ENCODE measurements at regions not wholly inside any gene's neighbourhood (a gene's known extent, or its start where the extent isn't known, plus 50 kb on each side); places are given as distances from the start of the nearest gene placed in this dataset.

GRCh38 chr18:45415614-45416013 is 199.7 kb upstream of the SLC14A2 start:
- H3K4me3 Mint-ChIP-seq (ENCODE audit: unreplicated experiment) = no peak overlapping the region
- no peak overlapping the region for H3K4me2 ChIP-seq (ENCODE audit: low read length)
- H3K27ac Mint-ChIP-seq (ENCODE audit: unreplicated experiment) = no peak overlapping the region
- H3K27me3 Mint-ChIP-seq (ENCODE audit: low read depth, unreplicated experiment) = no peaks in the 10 kb centered on the region
- no peak for DNase-seq (ENCODE audit: low read depth)
- no peak overlapping the region for H3K27ac ChIP-seq (ENCODE audit: low read depth, low read length)
- H3K36me3 ChIP-seq (ENCODE audit: insufficient read depth, low read length) = no peaks in the 10 kb centered on the region
- no peaks in the 10 kb centered on the region for H4K20me1 ChIP-seq (ENCODE audit: insufficient read depth, low read length)
- no peaks in the 10 kb centered on the region for H3K36me3 Mint-ChIP-seq (ENCODE audit: low read depth, unreplicated experiment)
- H3K9ac ChIP-seq (ENCODE audit: low read length) = no peak overlapping the region
- TF ChIP-seq, protein P1, sequence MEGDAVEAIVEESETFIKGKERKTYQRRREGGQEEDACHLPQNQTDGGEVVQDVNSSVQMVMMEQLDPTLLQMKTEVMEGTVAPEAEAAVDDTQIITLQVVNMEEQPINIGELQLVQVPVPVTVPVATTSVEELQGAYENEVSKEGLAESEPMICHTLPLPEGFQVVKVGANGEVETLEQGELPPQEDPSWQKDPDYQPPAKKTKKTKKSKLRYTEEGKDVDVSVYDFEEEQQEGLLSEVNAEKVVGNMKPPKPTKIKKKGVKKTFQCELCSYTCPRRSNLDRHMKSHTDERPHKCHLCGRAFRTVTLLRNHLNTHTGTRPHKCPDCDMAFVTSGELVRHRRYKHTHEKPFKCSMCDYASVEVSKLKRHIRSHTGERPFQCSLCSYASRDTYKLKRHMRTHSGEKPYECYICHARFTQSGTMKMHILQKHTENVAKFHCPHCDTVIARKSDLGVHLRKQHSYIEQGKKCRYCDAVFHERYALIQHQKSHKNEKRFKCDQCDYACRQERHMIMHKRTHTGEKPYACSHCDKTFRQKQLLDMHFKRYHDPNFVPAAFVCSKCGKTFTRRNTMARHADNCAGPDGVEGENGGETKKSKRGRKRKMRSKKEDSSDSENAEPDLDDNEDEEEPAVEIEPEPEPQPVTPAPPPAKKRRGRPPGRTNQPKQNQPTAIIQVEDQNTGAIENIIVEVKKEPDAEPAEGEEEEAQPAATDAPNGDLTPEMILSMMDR (IDR thresholded peaks at IDR 0.05; ENCODE audit: insufficient read depth, low read depth, low read length) = no peak
- no peak for TF ChIP-seq EZH2 (IDR thresholded peaks at IDR 0.05; ENCODE audit: insufficient read depth, low read length)
- H3K27me3 ChIP-seq (ENCODE audit: insufficient read depth, low read length) = no peaks in the 10 kb centered on the region
- H3K79me2 ChIP-seq (ENCODE audit: insufficient read depth, low read length) = no peaks in the 10 kb centered on the region
- peaks cover 4% of the 10 kb centered on the region for H3K4me1 ChIP-seq (ENCODE audit: insufficient read depth, low read length)
- no peaks in the 10 kb centered on the region for H3K4me1 Mint-ChIP-seq (ENCODE audit: low read depth, unreplicated experiment)
- no peaks in the 10 kb centered on the region for H3K9me3 Mint-ChIP-seq (ENCODE audit: unreplicated experiment)
- H2AFZ ChIP-seq (ENCODE audit: low read depth, low read length) = no peak overlapping the region
- H3K9me3 ChIP-seq (ENCODE audit: insufficient read depth, low read depth, low read length) = no peaks in the 10 kb centered on the region
- no peak for FAIRE-seq
- H3K4me3 ChIP-seq (ENCODE audit: insufficient read depth, low read depth, low read length) = no peak overlapping the region

DNA sequence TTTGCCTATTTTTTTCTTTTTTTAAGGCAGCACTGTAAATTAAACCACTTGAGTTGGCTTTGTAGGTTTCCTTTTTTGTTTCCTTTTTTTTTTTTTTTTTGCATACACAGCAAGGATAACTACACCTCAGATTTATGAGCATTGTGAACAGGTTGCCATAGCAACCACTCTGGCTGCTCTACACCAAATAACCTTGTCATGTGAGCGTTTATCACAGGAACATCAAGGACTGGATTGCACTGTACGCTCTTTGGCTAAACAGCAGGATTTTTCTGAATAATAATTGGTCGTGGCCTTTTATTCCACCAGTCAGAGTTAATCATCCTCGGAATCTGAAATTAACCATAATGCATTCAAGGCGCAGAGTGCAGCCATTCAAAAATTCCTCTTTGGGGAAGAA is 199.1 kb upstream of the SLC14A2 start:
- no peaks in the 10 kb centered on the region for H3K27me3 Mint-ChIP-seq (ENCODE audit: low read depth, unreplicated experiment)
- peaks cover 4% of the 10 kb centered on the region for H3K4me1 ChIP-seq (ENCODE audit: insufficient read depth, low read length)
- H3K36me3 ChIP-seq (ENCODE audit: insufficient read depth, low read length) = no peaks in the 10 kb centered on the region
- no peak overlapping the region for H3K4me3 Mint-ChIP-seq (ENCODE audit: unreplicated experiment)
- H3K27ac Mint-ChIP-seq (ENCODE audit: unreplicated experiment) = no peak overlapping the region
- FAIRE-seq (no peak), DNase-seq (ENCODE audit: low read depth) (peak; percentile 42)
- H3K36me3 Mint-ChIP-seq (ENCODE audit: low read depth, unreplicated experiment) = no peaks in the 10 kb centered on the region
- H3K4me2 ChIP-seq (ENCODE audit: low read length) = no peak overlapping the region
- H3K9me3 ChIP-seq (ENCODE audit: insufficient read depth, low read depth, low read length) = no peaks in the 10 kb centered on the region
- no peaks in the 10 kb centered on the region for H3K79me2 ChIP-seq (ENCODE audit: insufficient read depth, low read length)
- no peaks in the 10 kb centered on the region for H4K20me1 ChIP-seq (ENCODE audit: insufficient read depth, low read length)
- H3K27me3 ChIP-seq (ENCODE audit: insufficient read depth, low read length) = no peaks in the 10 kb centered on the region
- H3K27ac ChIP-seq (ENCODE audit: low read depth, low read length) = no peak overlapping the region
- no peaks in the 10 kb centered on the region for H3K9me3 Mint-ChIP-seq (ENCODE audit: unreplicated experiment)
- no peaks in the 10 kb centered on the region for H3K4me1 Mint-ChIP-seq (ENCODE audit: low read depth, unreplicated experiment)
- H2AFZ ChIP-seq (ENCODE audit: low read depth, low read length) = no peak overlapping the region
- H3K9ac ChIP-seq (ENCODE audit: low read length) = no peak overlapping the region
- H3K4me3 ChIP-seq (ENCODE audit: insufficient read depth, low read depth, low read length) = no peak overlapping the region
- TF ChIP-seq EZH2 (IDR thresholded peaks at IDR 0.05; ENCODE audit: insufficient read depth, low read length) = no peak
- TF ChIP-seq, protein P1 (IDR thresholded peaks at IDR 0.05; ENCODE audit: insufficient read depth, low read depth, low read length) = no peak

DNA sequence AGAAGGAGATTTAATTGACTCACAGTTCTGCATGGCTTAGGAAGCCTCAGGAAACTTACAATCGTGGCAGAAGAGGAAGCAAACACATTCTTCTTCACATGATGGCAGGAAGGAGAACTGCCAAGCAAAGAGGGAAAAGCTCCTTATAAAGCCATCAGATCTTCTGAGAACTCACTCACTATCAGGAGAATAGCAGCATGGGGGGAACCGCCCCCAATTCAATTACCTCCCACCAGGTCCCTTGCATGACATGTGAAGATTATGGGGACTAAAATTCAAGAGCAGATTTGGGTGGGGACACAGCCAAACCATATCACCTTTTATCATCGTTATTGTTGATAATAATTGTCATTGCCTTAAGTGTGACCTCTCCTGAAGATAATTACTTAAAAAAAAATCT is 197.9 kb upstream of the SLC14A2 start:
- Histone ChIP-seq H3K36me3 (ENCODE audit: insufficient read depth, low read length) (no peaks in the 10 kb centered on the region), H2AFZ (ENCODE audit: low read depth, low read length) (no peak overlapping the region), H3K27ac (ENCODE audit: low read depth, low read length) (no peak overlapping the region), H3K27me3 (ENCODE audit: insufficient read depth, low read length) (no peaks in the 10 kb centered on the region), H3K4me2 (ENCODE audit: low read length) (no peak overlapping the region), H3K9me3 (ENCODE audit: insufficient read depth, low read depth, low read length) (no peaks in the 10 kb centered on the region), H3K4me1 (ENCODE audit: insufficient read depth, low read length) (peaks cover 3% of the 10 kb centered on the region), H3K4me3 (ENCODE audit: insufficient read depth, low read depth, low read length) (no peak overlapping the region), H3K79me2 (ENCODE audit: insufficient read depth, low read length) (no peaks in the 10 kb centered on the region), H4K20me1 (ENCODE audit: insufficient read depth, low read length) (no peaks in the 10 kb centered on the region), H3K9ac (ENCODE audit: low read length) (no peak overlapping the region)
- no peaks in the 10 kb centered on the region for H3K36me3 Mint-ChIP-seq (ENCODE audit: low read depth, unreplicated experiment)
- no peaks in the 10 kb centered on the region for H3K4me1 Mint-ChIP-seq (ENCODE audit: low read depth, unreplicated experiment)
- no peaks in the 10 kb centered on the region for H3K9me3 Mint-ChIP-seq (ENCODE audit: unreplicated experiment)
- no peak overlapping the region for H3K4me3 Mint-ChIP-seq (ENCODE audit: unreplicated experiment)
- TF ChIP-seq EZH2 (IDR thresholded peaks at IDR 0.05; ENCODE audit: insufficient read depth, low read length) = no peak
- TF ChIP-seq, protein P1 (IDR thresholded peaks at IDR 0.05; ENCODE audit: insufficient read depth, low read depth, low read length) = no peak
- H3K27me3 Mint-ChIP-seq (ENCODE audit: low read depth, unreplicated experiment) = no peaks in the 10 kb centered on the region
- H3K27ac Mint-ChIP-seq (ENCODE audit: unreplicated experiment) = no peak overlapping the region
- FAIRE-seq (no peak), DNase-seq (ENCODE audit: low read depth) (no peak)

Data from astrocyte (in vitro differentiated cells and primary cell).